HG03066 (cell line): ENCODE measurements at regions not wholly inside any gene's neighbourhood (a gene's known extent, or its start where the extent isn't known, plus 50 kb on each side); places are given as distances from the start of the nearest gene placed in this dataset.

Experiments used
- ATAC-seq: cut with Tn5 transposase; IDR thresholded peaks from one replicate; pipeline ENCODE4 v1.9.1; 2021; ENCODE audit warnings: low read depth; ENCODE audit not compliant: unreplicated experiment

GRCh38 chr21:24205319-24205718, 1402.0 kb downstream of the MRPL39 start:
- ATAC-seq: no peak

DNA sequence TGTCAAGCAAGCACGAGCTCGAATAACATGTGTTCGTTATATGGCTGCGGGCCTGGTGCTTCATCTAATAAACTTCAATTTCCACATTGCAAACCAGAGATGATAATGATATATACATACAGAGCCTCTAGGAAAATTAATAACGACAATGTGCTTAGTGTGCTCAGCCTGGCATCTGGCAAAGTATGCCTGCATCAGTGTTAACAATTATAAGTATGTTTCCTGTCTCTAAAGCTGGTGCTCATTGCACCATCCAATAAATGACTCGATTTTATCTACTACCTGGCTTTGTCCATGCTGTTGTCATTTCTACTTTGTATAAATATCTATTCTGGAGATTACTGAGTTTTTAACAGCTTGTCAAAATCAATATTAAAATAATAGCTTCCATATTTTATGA, 1402.6 kb downstream of the MRPL39 start:
- no peak for ATAC-seq

DNA sequence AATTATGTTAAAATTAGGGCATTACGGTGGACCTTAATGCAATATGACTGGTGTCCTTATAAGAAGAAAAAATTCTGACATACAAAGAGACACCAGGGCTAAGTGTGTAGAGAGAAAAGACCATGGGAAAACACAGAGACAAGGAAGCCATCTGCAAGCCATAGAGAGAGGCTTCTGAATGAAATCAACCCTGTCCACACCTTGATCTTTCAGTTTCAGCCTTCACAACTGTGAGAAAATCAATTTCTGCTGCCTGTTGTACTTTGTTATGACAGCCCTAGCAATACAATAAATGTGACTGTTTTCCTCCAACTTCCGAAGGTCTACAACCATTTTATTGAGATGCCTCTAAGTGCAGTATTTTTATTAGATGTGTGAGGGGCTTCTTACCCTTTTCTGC, 1407.2 kb downstream of the MRPL39 start:
- ATAC-seq: no peak

DNA sequence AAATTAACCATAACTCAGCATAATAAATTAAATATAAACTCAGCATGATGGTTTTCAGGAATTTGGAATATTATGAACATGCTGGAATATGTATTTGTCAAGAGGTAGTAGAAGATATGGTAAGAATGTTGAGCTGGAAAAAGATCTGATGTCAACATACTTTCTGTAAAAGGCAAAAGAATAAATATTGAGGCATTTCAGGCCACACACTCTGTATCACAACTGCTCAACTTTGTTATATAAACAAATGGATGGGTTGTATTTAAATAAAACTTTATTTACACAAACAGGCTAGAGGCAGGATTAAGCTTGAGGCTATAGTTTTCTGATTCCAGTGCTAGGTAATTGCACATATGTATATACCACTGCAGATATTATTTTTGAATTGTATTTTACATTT, 1409.4 kb downstream of the MRPL39 start:
- no peak for ATAC-seq

GRCh38 chr21:24197132-24197643, 1410.1 kb downstream of the MRPL39 start:
- no peak for ATAC-seq

DNA sequence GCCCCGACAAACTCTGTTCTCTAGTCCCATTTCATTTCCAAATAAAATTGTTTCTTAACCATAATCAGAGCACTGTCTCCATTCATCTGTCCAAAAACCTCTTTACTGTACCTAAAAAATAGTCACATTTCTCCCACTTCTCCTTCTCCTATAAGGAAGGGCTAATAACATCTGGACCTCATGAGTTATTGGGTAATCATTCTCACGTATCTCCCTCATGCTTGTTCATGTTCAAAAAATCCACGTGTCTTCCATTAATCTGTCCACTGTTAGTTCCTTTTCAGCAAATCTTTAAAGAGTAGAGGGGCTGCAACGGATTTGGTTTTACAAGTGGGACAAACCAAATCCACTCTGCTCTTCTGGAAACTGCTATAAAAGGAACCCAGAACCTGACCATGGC, 1418.8 kb downstream of the MRPL39 start:
- ATAC-seq: no peak

DNA sequence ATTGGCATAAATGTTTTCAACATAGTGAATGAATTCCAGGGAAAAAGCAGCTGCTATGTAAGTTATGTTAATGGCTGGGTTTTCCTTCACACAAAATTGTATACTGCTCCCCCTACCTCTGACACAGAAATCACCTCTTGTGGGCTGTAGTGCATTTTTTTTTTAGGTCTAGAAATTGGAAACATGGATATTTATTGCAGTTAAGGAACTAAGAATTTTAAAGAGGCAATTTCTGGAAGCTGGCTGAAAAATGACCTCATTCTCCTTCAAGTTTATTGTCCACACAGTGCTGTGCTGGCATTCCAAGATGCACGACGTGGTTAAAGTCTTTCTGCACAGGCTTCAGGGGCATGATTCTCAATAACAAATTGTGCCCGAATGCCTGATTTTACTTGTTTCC, 1424.2 kb downstream of the MRPL39 start:
- ATAC-seq: no peak

- no peak for ATAC-seq
Measured at GRCh38 chr21:24179110-24179509, 1428.2 kb downstream of the MRPL39 start.

GRCh38 chr21:24175106-24175505, 1432.2 kb downstream of the MRPL39 start:
- ATAC-seq: no peak

GRCh38 chr21:24171736-24172135, 1435.5 kb downstream of the MRPL39 start:
- no peak for ATAC-seq

GRCh38 chr21:24163539-24163938, 1443.7 kb downstream of the MRPL39 start:
- no peak for ATAC-seq

DNA sequence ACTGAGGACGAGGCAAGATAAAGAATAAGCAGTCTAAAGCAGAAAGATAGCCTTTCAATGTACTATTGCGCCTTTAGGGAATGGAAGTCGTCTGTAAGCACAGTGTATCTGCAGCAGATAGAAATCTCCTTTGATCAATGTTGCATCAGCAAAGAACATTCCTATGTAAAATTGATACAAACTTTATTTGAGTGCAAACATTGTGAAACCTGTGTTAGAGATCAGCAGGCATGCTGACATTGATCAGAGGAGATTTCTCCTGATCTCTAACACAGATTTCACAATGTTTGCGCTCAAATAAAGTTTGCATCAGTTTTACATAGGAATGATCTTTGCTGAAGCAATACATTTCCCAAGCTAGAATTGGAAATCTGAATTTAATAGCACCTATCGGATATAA, 1446.8 kb downstream of the MRPL39 start:
- ATAC-seq: no peak

GRCh38 chr21:24153137-24153536, 1454.1 kb downstream of the MRPL39 start:
- ATAC-seq: no peak

- ATAC-seq: no peak
Measured at GRCh38 chr21:24150753-24151152, 1456.5 kb downstream of the MRPL39 start.

GRCh38 chr21:24148461-24148860, 1458.8 kb downstream of the MRPL39 start:
- no peak for ATAC-seq

GRCh38 chr21:24147674-24148073, 1459.6 kb downstream of the MRPL39 start:
- no peak for ATAC-seq

DNA sequence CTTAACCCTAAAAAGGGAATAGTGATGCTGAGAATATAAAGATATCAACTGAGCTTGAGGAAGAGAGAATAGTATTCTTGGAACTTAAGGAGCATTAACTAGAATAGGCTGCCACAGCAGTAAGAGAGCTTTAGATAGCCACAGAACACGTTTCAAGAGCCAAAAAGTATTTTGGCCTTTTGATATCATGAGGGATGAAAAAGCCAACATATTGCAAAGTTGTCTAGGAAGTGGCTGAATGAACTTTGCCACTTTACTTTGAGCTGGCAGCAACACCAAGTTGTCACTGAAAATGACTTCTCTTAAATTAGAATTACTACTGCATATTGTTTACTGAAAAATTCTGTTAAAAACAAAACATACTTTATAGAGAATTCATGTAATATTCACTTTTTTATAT, 1476.2 kb downstream of the MRPL39 start:
- ATAC-seq: no peak

DNA sequence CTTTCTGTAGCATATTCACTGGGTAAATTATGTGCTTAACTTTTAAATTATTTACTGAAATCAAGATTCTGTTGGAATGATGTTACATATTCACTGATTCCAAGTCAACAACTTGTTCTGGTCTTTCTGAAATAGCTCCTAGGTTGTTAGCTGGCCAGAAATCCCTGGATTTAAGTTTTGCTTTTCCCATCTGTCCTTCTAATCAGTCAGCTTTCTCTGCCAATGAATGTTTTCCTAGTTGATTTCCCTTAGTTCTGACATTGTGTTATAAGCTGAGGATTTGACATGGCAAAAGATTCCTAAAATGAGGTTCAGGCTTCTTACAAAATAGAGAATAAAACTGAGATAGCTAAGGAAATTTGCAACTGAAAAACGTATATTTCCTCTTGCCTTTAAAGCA, 1479.6 kb downstream of the MRPL39 start:
- no peak for ATAC-seq

DNA sequence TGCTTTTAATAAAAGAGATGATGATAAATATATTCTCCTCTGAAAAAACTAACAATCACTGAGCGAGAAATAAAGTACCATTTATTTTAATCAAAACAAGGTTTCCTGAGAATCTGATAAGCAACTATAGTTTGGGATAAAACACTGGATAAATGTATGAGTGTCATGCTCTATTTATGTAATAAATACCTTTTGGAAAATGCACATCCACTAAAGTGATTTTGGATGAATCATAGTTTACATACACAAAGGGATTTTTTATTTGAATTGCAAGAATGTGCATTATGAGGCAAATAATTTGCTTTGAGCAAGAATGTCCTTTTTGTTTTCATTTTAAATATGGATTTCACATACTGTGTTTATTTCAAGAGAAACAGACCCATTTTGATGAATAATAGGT, 1483.5 kb downstream of the MRPL39 start:
- no peak for ATAC-seq

GRCh38 chr21:24118738-24119459, 1488.4 kb downstream of the MRPL39 start:
- no peak for ATAC-seq

DNA sequence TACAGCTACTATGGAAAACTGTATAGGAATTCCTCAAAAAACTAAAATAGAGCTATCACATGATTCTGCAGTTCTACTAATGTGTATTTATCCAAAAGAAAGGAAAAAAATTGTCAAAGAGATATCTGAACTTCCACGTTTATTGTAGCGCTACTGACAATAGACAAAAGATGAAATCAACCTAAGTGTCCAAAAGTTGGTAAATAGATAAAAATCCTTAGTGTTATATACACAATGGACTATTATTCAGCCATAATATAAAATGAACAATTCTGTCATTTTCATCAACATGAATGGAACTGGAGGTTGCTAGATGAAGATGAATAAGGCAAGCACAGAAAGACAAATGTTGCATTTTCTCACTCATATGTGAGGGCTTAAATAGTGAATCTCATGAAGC, 1492.1 kb downstream of the MRPL39 start:
- no peak for ATAC-seq

DNA sequence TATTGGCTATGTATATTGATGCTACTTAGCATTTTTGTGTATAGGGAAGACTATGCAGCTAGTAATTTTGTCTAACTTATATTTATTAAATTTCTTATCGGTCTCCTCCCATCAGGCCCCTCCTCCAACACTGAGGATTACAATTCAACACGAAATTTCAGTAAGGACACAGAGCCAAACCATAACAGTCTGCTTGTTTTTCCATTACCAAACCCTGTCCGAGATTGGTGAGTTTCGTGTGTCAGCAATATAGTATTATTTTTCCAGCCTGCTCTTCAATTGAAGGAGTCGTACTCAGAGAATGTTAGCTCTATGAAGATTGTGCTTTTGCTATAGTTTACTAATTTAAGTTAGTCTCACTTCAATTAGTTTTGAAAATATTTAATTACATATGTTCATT, 1495.3 kb downstream of the MRPL39 start:
- no peak for ATAC-seq

DNA sequence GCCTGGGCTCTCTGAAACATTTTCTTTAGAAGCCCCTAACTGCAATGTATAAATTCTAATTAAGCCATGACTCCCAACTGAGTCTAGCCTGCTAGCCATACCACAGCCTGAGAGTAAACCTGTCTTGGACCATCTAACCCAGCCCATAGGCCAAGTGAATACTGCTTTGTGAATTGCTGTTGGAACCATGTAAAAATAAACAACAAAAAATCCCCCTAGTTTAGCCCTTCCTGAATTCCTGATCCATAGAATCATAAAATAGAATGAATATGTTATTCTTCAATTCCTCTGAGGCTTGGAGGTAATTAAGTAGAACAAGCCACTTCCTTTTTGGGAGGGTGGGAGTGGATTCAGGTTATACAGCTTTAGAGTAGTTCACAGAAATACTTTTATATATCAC, 1496.4 kb downstream of the MRPL39 start:
- ATAC-seq: no peak
